ENCODE measurements at regions not wholly inside any gene's neighbourhood (a gene's known extent, or its start where the extent isn't known, plus 50 kb on each side); places are given as distances from the start of the nearest gene placed in this dataset.

- H3K4me3 Mint-ChIP-seq, result no peak overlapping the region
- H3K9me3 Mint-ChIP-seq (ENCODE audit: low read depth), result no peaks in the 10 kb centered on the region
- no peak for DNase-seq
- CTCF ChIA-PET, result no interaction called here
- no peaks in the 10 kb centered on the region for H3K4me1 Mint-ChIP-seq
- H3K27me3 Mint-ChIP-seq, result peaks cover 5% of the 10 kb centered on the region
- no peak for ATAC-seq
- H3K36me3 Mint-ChIP-seq, result no peaks in the 10 kb centered on the region
- no peak overlapping the region for H3K27ac Mint-ChIP-seq
Observed at GRCh38 chr6:1201547-1202200, 110.2 kb upstream of the FOXQ1 start.

- DNase-seq, result no peak
- Mint-ChIP-seq H3K36me3 (no peaks in the 10 kb centered on the region), H3K9me3 (ENCODE audit: low read depth) (no peaks in the 10 kb centered on the region), H3K4me3 (no peak overlapping the region), H3K27ac (no peak overlapping the region), H3K4me1 (no peaks in the 10 kb centered on the region), H3K27me3 (peaks cover 6% of the 10 kb centered on the region)
- CTCF ChIA-PET, result no interaction called here
- no peak for ATAC-seq
Observed at GRCh38 chr6:1200409-1201101, 111.3 kb upstream of the FOXQ1 start.

- CTCF ChIA-PET, result no interaction called here
- no peak overlapping the region for H3K4me3 Mint-ChIP-seq
- no peaks in the 10 kb centered on the region for H3K4me1 Mint-ChIP-seq
- no peak overlapping the region for H3K27ac Mint-ChIP-seq
- H3K9me3 Mint-ChIP-seq (ENCODE audit: low read depth), result no peaks in the 10 kb centered on the region
- ATAC-seq, result no peak
- peaks cover 6% of the 10 kb centered on the region for H3K27me3 Mint-ChIP-seq
- no peaks in the 10 kb centered on the region for H3K36me3 Mint-ChIP-seq
- no peak for DNase-seq
Observed at GRCh38 chr6:1200081-1200408, 111.9 kb upstream of the FOXQ1 start.

- CTCF ChIA-PET, result no interaction called here
- Mint-ChIP-seq H3K4me1 (no peaks in the 10 kb centered on the region), H3K4me3 (no peak overlapping the region), H3K9me3 (ENCODE audit: low read depth) (peaks cover 3% of the 10 kb centered on the region), H3K27me3 (peaks cover 3% of the 10 kb centered on the region), H3K36me3 (no peaks in the 10 kb centered on the region), H3K27ac (no peak overlapping the region)
- DNase-seq (no peak), ATAC-seq (no peak)
Observed at GRCh38 chr6:1197309-1197708, 114.6 kb upstream of the FOXQ1 start.

GRCh38 chr6:1191141-1191630 is 120.7 kb upstream of the FOXQ1 start:
- DNase-seq, result no peak
- H3K27ac Mint-ChIP-seq, result no peak overlapping the region
- H3K4me3 Mint-ChIP-seq, result no peak overlapping the region
- H3K36me3 Mint-ChIP-seq, result no peaks in the 10 kb centered on the region
- H3K27me3 Mint-ChIP-seq, result peaks cover 4% of the 10 kb centered on the region
- no peaks in the 10 kb centered on the region for H3K4me1 Mint-ChIP-seq
- peaks cover 3% of the 10 kb centered on the region for H3K9me3 Mint-ChIP-seq (ENCODE audit: low read depth)
- CTCF ChIA-PET, result no interaction called here
- no peak for ATAC-seq

- no peak for ATAC-seq
- H3K36me3 Mint-ChIP-seq, result no peaks in the 10 kb centered on the region
- H3K9me3 Mint-ChIP-seq (ENCODE audit: low read depth), result peaks cover 3% of the 10 kb centered on the region
- no peak overlapping the region for H3K4me3 Mint-ChIP-seq
- H3K27ac Mint-ChIP-seq, result no peak overlapping the region
- no peak for DNase-seq
- no peaks in the 10 kb centered on the region for H3K4me1 Mint-ChIP-seq
- CTCF ChIA-PET, result no interaction called here
- H3K27me3 Mint-ChIP-seq, result peaks cover 3% of the 10 kb centered on the region
Observed at GRCh38 chr6:1190366-1190765, 121.5 kb upstream of the FOXQ1 start.

GRCh38 chr6:1188199-1188598 is 123.7 kb upstream of the FOXQ1 start:
- H3K4me3 Mint-ChIP-seq, result no peak overlapping the region
- CTCF ChIA-PET, result no interaction called here
- no peaks in the 10 kb centered on the region for H3K4me1 Mint-ChIP-seq
- H3K27me3 Mint-ChIP-seq, result peaks cover 3% of the 10 kb centered on the region
- H3K27ac Mint-ChIP-seq, result no peak overlapping the region
- no peaks in the 10 kb centered on the region for H3K9me3 Mint-ChIP-seq (ENCODE audit: low read depth)
- no peak for ATAC-seq
- no peaks in the 10 kb centered on the region for H3K36me3 Mint-ChIP-seq
- DNase-seq, result no peak

- Mint-ChIP-seq H3K27me3 (peaks cover 6% of the 10 kb centered on the region), H3K9me3 (ENCODE audit: low read depth) (no peaks in the 10 kb centered on the region), H3K36me3 (no peaks in the 10 kb centered on the region), H3K4me3 (no peak overlapping the region), H3K27ac (no peak overlapping the region), H3K4me1 (no peaks in the 10 kb centered on the region)
- CTCF ChIA-PET, result no interaction called here
- DNase-seq (no peak), ATAC-seq (no peak)
Observed at GRCh38 chr6:1187293-1188131, 124.4 kb upstream of the FOXQ1 start.

GRCh38 chr6:1184318-1184717 is 127.6 kb upstream of the FOXQ1 start:
- Mint-ChIP-seq H3K9me3 (ENCODE audit: low read depth) (no peaks in the 10 kb centered on the region), H3K4me1 (no peaks in the 10 kb centered on the region), H3K27me3 (peaks cover 5% of the 10 kb centered on the region), H3K36me3 (no peaks in the 10 kb centered on the region), H3K4me3 (no peak overlapping the region), H3K27ac (no peak overlapping the region)
- CTCF ChIA-PET, result no interaction called here
- no peak for ATAC-seq
- no peak for DNase-seq

GRCh38 chr6:1182722-1183521 is 129.0 kb upstream of the FOXQ1 start:
- ATAC-seq (no peak), DNase-seq (no peak)
- no peak overlapping the region for H3K27ac Mint-ChIP-seq
- peaks cover 5% of the 10 kb centered on the region for H3K27me3 Mint-ChIP-seq
- H3K9me3 Mint-ChIP-seq (ENCODE audit: low read depth), result no peaks in the 10 kb centered on the region
- H3K4me3 Mint-ChIP-seq, result no peak overlapping the region
- no peaks in the 10 kb centered on the region for H3K4me1 Mint-ChIP-seq
- no peaks in the 10 kb centered on the region for H3K36me3 Mint-ChIP-seq
- CTCF ChIA-PET, result no interaction called here

GRCh38 chr6:1181939-1182605 is 129.8 kb upstream of the FOXQ1 start:
- Mint-ChIP-seq H3K4me1 (no peaks in the 10 kb centered on the region), H3K36me3 (no peaks in the 10 kb centered on the region), H3K27me3 (peaks cover 6% of the 10 kb centered on the region), H3K27ac (no peak overlapping the region), H3K4me3 (no peak overlapping the region), H3K9me3 (ENCODE audit: low read depth) (no peaks in the 10 kb centered on the region)
- no peak for DNase-seq
- no peak for ATAC-seq
- CTCF ChIA-PET, result no interaction called here

GRCh38 chr6:1179571-1180459 is 132.1 kb upstream of the FOXQ1 start:
- H3K4me3 Mint-ChIP-seq, result no peak overlapping the region
- DNase-seq (no peak), ATAC-seq (no peak)
- no peaks in the 10 kb centered on the region for H3K4me1 Mint-ChIP-seq
- H3K27me3 Mint-ChIP-seq, result peaks cover 8% of the 10 kb centered on the region
- H3K36me3 Mint-ChIP-seq, result no peaks in the 10 kb centered on the region
- H3K9me3 Mint-ChIP-seq (ENCODE audit: low read depth), result no peaks in the 10 kb centered on the region
- no peak overlapping the region for H3K27ac Mint-ChIP-seq
- CTCF ChIA-PET, result no interaction called here
